Stimulated activated CD8-positive, alpha-beta memory T cell treated with anti-CD3 and anti-CD28 coated beads, Interleukin-7, amount 100 ng/mL, for 4 hours (primary cell): ENCODE measurements at regions not wholly inside any gene's neighbourhood (a gene's known extent, or its start where the extent isn't known, plus 50 kb on each side); places are given as distances from the start of the nearest gene placed in this dataset.

Experiments
- DNase-seq, 2 donors: peaks; one replicate each; pipeline ENCODE4 v3.0.0-alpha.2; 2020; ENCODE audit warnings: low read depth in 2 of 2

GRCh38 chr1:182293119-182293589 is 98.4 kb downstream of the GLUL start:
- no peak for DNase-seq

GRCh38 chr1:182292193-182292741 is 99.3 kb downstream of the GLUL start:
- no peak for DNase-seq

- DNase-seq = no peak
Measured at GRCh38 chr1:182291584-182292192, 99.9 kb downstream of the GLUL start.

GRCh38 chr1:182288749-182289604 is 102.6 kb downstream of the GLUL start:
- DNase-seq = no peak

GRCh38 chr1:182286761-182287160 is 104.8 kb downstream of the GLUL start:
- no peak for DNase-seq

- no peak for DNase-seq
Measured at GRCh38 chr1:182283746-182284544, 107.6 kb downstream of the GLUL start.

GRCh38 chr1:182281541-182281940 is 110.0 kb downstream of the GLUL start:
- no peak for DNase-seq

GRCh38 chr1:182280504-182280900 is 111.1 kb downstream of the GLUL start:
- no peak for DNase-seq

- no peak for DNase-seq
Measured at GRCh38 chr1:182279724-182280503, 111.7 kb downstream of the GLUL start.

GRCh38 chr1:182279302-182279701 is 112.3 kb downstream of the GLUL start:
- DNase-seq = no peak

- DNase-seq = no peak
Measured at GRCh38 chr1:182278144-182279054, 113.2 kb downstream of the GLUL start.

- DNase-seq = no peak
Measured at GRCh38 chr1:182275271-182275670, 116.3 kb downstream of the GLUL start.

- no peak for DNase-seq
Measured at GRCh38 chr1:182274618-182275017, 117.0 kb downstream of the GLUL start.

GRCh38 chr1:182270731-182271130 is 120.9 kb downstream of the GLUL start:
- no peak for DNase-seq

- no peak for DNase-seq
Measured at GRCh38 chr1:182269097-182269496, 122.5 kb downstream of the GLUL start.

- DNase-seq = no peak
Measured at GRCh38 chr1:182268669-182269068, 122.9 kb downstream of the GLUL start.

GRCh38 chr1:182264185-182264584 is 127.4 kb downstream of the GLUL start:
- no peak for DNase-seq

GRCh38 chr1:182263706-182264105 is 127.9 kb downstream of the GLUL start:
- no peak for DNase-seq

GRCh38 chr1:182262425-182262824 is 129.2 kb downstream of the GLUL start:
- DNase-seq = no peak

- DNase-seq = no peak
Measured at GRCh38 chr1:182261655-182262054, 129.9 kb downstream of the GLUL start.
